Heart right ventricle (tissue), 16 donors: ENCODE measurements at regions not wholly inside any gene's neighbourhood (a gene's known extent, or its start where the extent isn't known, plus 50 kb on each side); places are given as distances from the start of the nearest gene placed in this dataset.

Experiments used
- ATAC-seq, 8 donors: fragments of 200-7000 bp; cut with Tn5 transposase; one replicate each; pipeline ENCODE4 v1.9.1; 2020; ENCODE audit warnings: mild to moderate bottlenecking in 8 of 8, moderate library complexity in 8 of 8, moderate number of reproducible peaks in 1 of 8
- DNase-seq, 2 donors: peaks; one replicate each; pipeline ENCODE4 v3.0.0-alpha.2; 2020
- H3K27ac ChIP-seq, 10 donors: fragments of 200-600 bp; sonication (generic) in 2 of 10; one replicate each; pipeline versions ENCODE4 v1.5.0 to v1.8.0; 2020 to 2022; ENCODE audit warnings: mild to moderate bottlenecking in 3 of 10
- H3K27me3 ChIP-seq, 7 donors: fragments of 200-600 bp; one replicate each; pipeline ENCODE4 v1.8.0; 2021 to 2022; ENCODE audit warnings: mild to moderate bottlenecking in 2 of 7
- H3K36me3 ChIP-seq, 9 donors: fragments of 200-600 bp; sonication (generic) in 1 of 9; one replicate each; pipeline versions ENCODE4 v1.5.0 to v1.8.0; 2020 to 2022; ENCODE audit warnings: mild to moderate bottlenecking in 2 of 9
- H3K4me1 ChIP-seq, 9 donors: fragments of 200-600 bp; sonication (generic) in 1 of 9; one replicate each; pipeline versions ENCODE4 v1.5.0 to v1.8.0; 2020 to 2022; ENCODE audit warnings: mild to moderate bottlenecking in 4 of 9
- H3K4me3 ChIP-seq, 10 donors: fragments of 200-600 bp; sonication (generic) in 2 of 10; one replicate each; pipeline versions ENCODE4 v1.5.0 to v1.8.0; 2020 to 2022; ENCODE audit warnings: mild to moderate bottlenecking in 7 of 10, moderate library complexity in 2 of 10
- H3K9me3 ChIP-seq, 11 donors: fragments of 200-600 bp in 10 of 11; sonication (generic) in 2 of 11; one replicate each; pipeline versions ENCODE4 v1.5.0 to v1.8.0; 2013 to 2022; ENCODE audit warnings: mild to moderate bottlenecking in 2 of 11, control low read depth in 1 of 11, moderate library complexity in 1 of 11
- WGBS, 2 donors: extraction: QIAGEN DNeasy Blood & Tissue Kit; methylation state at CpG; one replicate each; pipeline ENCODE4 v1.1.7; 2013; ENCODE audit warnings: inconsistent platforms in 1 of 2; 5-methylcytosine and 5-hydroxymethylcytosine counted together
- intact Hi-C, 10 donors: fragments of 100-400 bp; cut with DNase I; formaldehyde crosslinking; loops; one replicate each; pipeline versions ENCODE4 v1.11.1 to v1.14.2; 2022
- TF ChIP-seq, protein P1 (sequence below), 9 donors: fragments of 200-600 bp; sonication (generic) in 2 of 9; IDR thresholded peaks; one replicate each; pipeline versions ENCODE4 v1.5.0 to v1.8.0; 2021 to 2022; ENCODE audit warnings: antibody characterized with exemption in 9 of 9, mild to moderate bottlenecking in 5 of 9, moderate library complexity in 1 of 9
- donor health status: Arrhythmogenic right ventricular cardiomyopathy.
- donor health status: ischemic (EF 13 %, LVEDD 7.1; RV severe dilation, severe dysfunction).
- donor health status: healthy with polysubstance abuse.
- donor health status: DM: no; HTN: yes; CAD: no.
- donor health status: DM: no; HTN: no; CAD: no.
- donor health status: ischemic (EF 25% LVEDD 6.9; RV normal size, moderate dysfunction).
- donor health status: ischemic (EF 25% LVEDD 5.7; RV mildly dilated, moderate dysfunction).
- donor health status: healthy.
- donor health status: DM: yes; HTN: yes; CAD: no.
- donor health status: Ischemic cardiomyopathy.
- donor health status: ischemic (EF 35%, LVEDD 5.7; RV mildly dilated, moderate dysfunction).
- donor health status: nonischemic (EF 11% LVEDD 7.7; RV severe dilation, severe dysfunction).
- donor health status: DM: yes; HTN: yes; CAD: no.
- donor health status: PGD.
- donor health status: ischemic (EF 29% LVEDD 5.4; RV normal size, mild dysfunction).
- donor health status: nonischemic (EF 23%, LVEDD 6.1; RV moderate dilation, normal function).

DNA sequence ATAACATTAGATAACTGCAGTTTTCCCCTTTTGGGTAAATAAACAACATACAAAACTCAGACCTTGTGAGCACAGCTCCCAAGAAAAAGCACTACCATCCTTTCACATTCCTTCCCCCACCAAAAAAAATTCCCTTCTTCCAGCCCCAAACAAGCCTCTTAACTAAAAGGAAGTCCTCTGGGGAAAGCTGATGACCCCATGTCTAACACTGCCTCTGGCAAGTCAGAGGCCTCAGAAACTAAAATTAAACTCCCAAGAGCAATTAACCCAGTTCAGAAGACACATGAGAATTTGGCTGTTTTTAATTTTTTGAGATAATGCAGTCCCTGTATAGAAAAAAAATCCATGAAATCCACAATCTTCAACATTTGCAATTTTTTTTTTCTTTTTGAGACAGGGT is 127.7 kb downstream of the SPTSSA start:
- DNase-seq (peak in 1 of 2 donors; percentile 28), ATAC-seq (peak in 3 of 8 donors; percentile 24 to 56 (median 51))
- H3K9me3 ChIP-seq, result no peaks in the 10 kb centered on the region
- H3K4me3 ChIP-seq, result no peak overlapping the region
- H3K36me3 ChIP-seq, result no peaks in the 10 kb centered on the region
- no peaks in the 10 kb centered on the region for H3K27me3 ChIP-seq
- H3K27ac ChIP-seq, result no peak overlapping the region
- intact Hi-C loops, result loop anchor here in 8 of 10 donors (5.0 to 10.0 kb wide), 5 partner anchors 160 to 1090 kb away; partner anchors contain the start of gene EAPP (in 1 of the 8)
- TF ChIP-seq, protein P1, sequence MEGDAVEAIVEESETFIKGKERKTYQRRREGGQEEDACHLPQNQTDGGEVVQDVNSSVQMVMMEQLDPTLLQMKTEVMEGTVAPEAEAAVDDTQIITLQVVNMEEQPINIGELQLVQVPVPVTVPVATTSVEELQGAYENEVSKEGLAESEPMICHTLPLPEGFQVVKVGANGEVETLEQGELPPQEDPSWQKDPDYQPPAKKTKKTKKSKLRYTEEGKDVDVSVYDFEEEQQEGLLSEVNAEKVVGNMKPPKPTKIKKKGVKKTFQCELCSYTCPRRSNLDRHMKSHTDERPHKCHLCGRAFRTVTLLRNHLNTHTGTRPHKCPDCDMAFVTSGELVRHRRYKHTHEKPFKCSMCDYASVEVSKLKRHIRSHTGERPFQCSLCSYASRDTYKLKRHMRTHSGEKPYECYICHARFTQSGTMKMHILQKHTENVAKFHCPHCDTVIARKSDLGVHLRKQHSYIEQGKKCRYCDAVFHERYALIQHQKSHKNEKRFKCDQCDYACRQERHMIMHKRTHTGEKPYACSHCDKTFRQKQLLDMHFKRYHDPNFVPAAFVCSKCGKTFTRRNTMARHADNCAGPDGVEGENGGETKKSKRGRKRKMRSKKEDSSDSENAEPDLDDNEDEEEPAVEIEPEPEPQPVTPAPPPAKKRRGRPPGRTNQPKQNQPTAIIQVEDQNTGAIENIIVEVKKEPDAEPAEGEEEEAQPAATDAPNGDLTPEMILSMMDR (IDR thresholded peaks at IDR 0.05), result no peak
- H3K4me1 ChIP-seq, result peaks cover 0 to 19% (median 0%) of the 10 kb centered on the region in 9 donors

DNA sequence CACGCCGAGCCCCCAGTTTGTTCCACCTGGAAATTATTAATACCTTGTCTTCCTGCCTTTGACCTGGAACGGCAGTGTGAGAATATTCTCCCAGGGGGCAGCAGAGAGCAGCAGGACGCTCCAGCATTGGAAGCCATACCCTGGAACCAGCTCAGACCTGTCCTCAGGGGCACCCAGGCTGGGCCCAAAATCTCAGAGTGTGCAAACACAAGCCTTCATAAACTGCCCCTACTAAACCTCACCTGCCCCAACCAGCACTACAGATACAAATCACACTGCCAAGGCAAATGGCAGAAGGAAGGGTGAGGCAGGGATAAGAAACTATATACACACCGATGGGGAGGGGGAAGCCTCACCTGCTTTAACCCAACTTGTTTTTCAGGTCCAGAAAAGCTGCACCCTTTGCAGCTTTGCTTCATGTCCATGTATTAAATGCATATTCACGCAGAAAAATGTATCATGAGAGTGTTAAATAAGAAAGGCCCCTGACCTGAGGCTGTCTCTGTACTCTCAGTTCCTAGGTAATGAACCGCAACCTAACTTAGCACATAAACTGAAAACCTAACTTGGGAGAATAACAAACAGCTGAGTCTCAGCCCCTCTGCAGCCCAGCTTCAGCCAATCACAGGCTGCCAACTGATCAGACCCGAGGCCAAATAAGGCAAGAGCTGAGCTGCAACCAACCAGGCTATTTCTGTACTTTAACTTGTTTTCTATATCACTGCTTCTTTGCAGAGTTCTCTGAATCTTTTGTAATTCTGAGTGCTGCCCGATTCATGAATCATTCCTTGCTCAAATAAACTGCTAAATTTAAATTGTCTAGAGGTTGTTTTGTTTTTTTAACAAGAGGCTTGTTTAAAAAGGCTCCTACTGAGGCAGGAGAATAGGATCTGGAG is 130.1 kb downstream of the SPTSSA start:
- ATAC-seq (peak; percentile 67 to 85 (median 76)), DNase-seq (peak; percentile 43 to 48)
- no peak overlapping the region for H3K27ac ChIP-seq
- no peaks in the 10 kb centered on the region for H3K9me3 ChIP-seq
- intact Hi-C loops, result loop anchor here in 8 of 10 donors (2.0 to 10.0 kb wide), 6 partner anchors 163 to 1093 kb away; partner anchors contain the start of gene EAPP (in 1 of the 8)
- 56 to 60% methylated on average over 9 of the region's 9 CpGs for WGBS, 2 donors
- TF ChIP-seq, protein P1 (IDR thresholded peaks at IDR 0.05), result peak; percentile 67 to 83 (median 77)
- H3K4me3 ChIP-seq, result no peak overlapping the region
- no peaks in the 10 kb centered on the region for H3K27me3 ChIP-seq
- H3K4me1 ChIP-seq, result peaks cover 0 to 19% (median 0%) of the 10 kb centered on the region in 9 donors
- H3K36me3 ChIP-seq, result no peaks in the 10 kb centered on the region

- ATAC-seq (no peak), DNase-seq (no peak)
- Histone ChIP-seq H3K36me3 (no peaks in the 10 kb centered on the region), H3K27ac (no peak overlapping the region), H3K27me3 (no peaks in the 10 kb centered on the region), H3K9me3 (no peaks in the 10 kb centered on the region), H3K4me3 (no peak overlapping the region), H3K4me1 (peaks cover 0 to 19% (median 0%) of the 10 kb centered on the region in 9 donors)
- WGBS, 2 donors, result 0 to 2% methylated on average over 1 of the region's 1 CpG
- intact Hi-C loops, result loop anchor here in 8 of 10 donors (2.0 to 10.0 kb wide), 6 partner anchors 164 to 1094 kb away; partner anchors contain the start of gene EAPP (in 1 of the 8)
- TF ChIP-seq, protein P1 (IDR thresholded peaks at IDR 0.05), result no peak
Observed at GRCh38 chr14:34330846-34331245, 131.2 kb downstream of the SPTSSA start.

DNA sequence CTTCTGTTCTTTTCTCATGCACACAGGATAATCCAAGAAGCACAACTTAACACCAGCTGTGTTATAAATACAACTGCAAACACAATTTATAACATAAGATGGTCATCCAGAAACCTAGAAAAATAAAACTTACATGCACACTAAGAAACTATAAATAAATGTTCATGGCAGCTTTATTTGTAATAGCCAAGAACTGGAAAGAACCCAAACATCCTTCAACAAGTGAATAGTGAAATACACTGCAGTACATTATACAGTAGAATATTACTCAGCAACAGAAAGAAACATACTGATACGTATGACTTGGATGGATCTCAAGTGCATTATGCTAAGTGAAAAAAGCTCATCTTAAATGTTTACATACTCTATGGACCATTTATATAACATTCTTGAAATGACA is 132.7 kb downstream of the SPTSSA start:
- no peaks in the 10 kb centered on the region for H3K36me3 ChIP-seq
- ATAC-seq (no peak), DNase-seq (no peak)
- H3K4me1 ChIP-seq, result peaks cover 0 to 15% (median 0%) of the 10 kb centered on the region in 9 donors
- intact Hi-C loops, result loop anchor here in 4 of 10 donors (10.0 kb wide), 2 partner anchors 1744 to 1754 kb away; no protein-coding TSS in a partner anchor
- TF ChIP-seq, protein P1 (IDR thresholded peaks at IDR 0.05), result no peak
- H3K9me3 ChIP-seq, result no peaks in the 10 kb centered on the region
- H3K27me3 ChIP-seq, result no peaks in the 10 kb centered on the region
- 33 to 46% methylated on average over 1 of the region's 1 CpG for WGBS, 2 donors
- H3K4me3 ChIP-seq, result no peak overlapping the region
- no peak overlapping the region for H3K27ac ChIP-seq
